ENCODE measurements at regions not wholly inside any gene's neighbourhood (a gene's known extent, or its start where the extent isn't known, plus 50 kb on each side); places are given as distances from the start of the nearest gene placed in this dataset.

DNA sequence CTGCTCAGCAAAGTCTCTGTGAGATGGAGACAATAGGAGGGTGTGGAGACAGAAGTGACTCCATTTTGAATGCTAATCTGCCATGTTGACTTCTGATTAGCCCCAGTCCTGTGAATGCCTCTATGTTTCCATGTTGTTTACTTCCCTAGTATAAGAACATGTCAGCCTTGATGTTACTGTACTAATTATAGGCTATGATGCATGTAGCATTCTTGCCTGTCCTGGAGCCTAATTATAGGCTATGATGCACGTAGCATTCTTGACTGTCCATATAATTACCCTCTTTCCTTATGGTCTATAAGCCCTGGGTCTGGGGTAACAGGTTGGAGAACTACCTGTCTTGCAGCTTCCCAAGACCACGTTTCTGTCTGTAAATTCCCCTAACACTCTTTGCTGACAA, 353.3 kb upstream of the CLINT1 start:
- no peak for DNase-seq (ENCODE audit: low read depth in 2 of 2)
- Histone ChIP-seq H3K9me3 (ENCODE audit: control insufficient read depth, insufficient read depth, low read depth, low read length) (no peaks in the 10 kb centered on the region), H4K20me1 (ENCODE audit: control insufficient read depth, extremely low read depth, insufficient read depth, low read length) (no peaks in the 10 kb centered on the region), H3K27ac (ENCODE audit: insufficient read depth, low read length) (no peak overlapping the region), H3K4me1 (ENCODE audit: control insufficient read depth, extremely low read depth, insufficient read depth, low read length) (no peaks in the 10 kb centered on the region), H3K4me3 (replicated peaks in 1 of 4; ENCODE audit: control extremely low read depth in 1 of 4, insufficient read depth in 1 of 4, low read depth in 3 of 4, low read length in 4 of 4) (no peak overlapping the region), H3K27me3 (ENCODE audit: control insufficient read depth, insufficient read depth, low read length) (no peaks in the 10 kb centered on the region), H3K9ac (ENCODE audit: insufficient read depth, low read length) (no peak overlapping the region), H3K36me3 (ENCODE audit: control insufficient read depth, insufficient read depth, low read length) (no peaks in the 10 kb centered on the region), H3K79me2 (ENCODE audit: control insufficient read depth, insufficient read depth, low read length) (no peaks in the 10 kb centered on the region), H2AFZ (ENCODE audit: low read length) (no peak overlapping the region), H3K4me2 (ENCODE audit: extremely low read depth, insufficient read depth, low read length) (no peak overlapping the region)
- TF ChIP-seq, protein P1, sequence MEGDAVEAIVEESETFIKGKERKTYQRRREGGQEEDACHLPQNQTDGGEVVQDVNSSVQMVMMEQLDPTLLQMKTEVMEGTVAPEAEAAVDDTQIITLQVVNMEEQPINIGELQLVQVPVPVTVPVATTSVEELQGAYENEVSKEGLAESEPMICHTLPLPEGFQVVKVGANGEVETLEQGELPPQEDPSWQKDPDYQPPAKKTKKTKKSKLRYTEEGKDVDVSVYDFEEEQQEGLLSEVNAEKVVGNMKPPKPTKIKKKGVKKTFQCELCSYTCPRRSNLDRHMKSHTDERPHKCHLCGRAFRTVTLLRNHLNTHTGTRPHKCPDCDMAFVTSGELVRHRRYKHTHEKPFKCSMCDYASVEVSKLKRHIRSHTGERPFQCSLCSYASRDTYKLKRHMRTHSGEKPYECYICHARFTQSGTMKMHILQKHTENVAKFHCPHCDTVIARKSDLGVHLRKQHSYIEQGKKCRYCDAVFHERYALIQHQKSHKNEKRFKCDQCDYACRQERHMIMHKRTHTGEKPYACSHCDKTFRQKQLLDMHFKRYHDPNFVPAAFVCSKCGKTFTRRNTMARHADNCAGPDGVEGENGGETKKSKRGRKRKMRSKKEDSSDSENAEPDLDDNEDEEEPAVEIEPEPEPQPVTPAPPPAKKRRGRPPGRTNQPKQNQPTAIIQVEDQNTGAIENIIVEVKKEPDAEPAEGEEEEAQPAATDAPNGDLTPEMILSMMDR (conservative IDR thresholded peaks at IDR 0.05 in 1 of 2, IDR thresholded peaks at IDR 0.05 in 1 of 2; ENCODE audit: low read depth in 1 of 2, low read length in 2 of 2) = no peak
- TF ChIP-seq EZH2 (IDR thresholded peaks at IDR 0.05; ENCODE audit: low read length, missing control alignments) = no peak

DNA sequence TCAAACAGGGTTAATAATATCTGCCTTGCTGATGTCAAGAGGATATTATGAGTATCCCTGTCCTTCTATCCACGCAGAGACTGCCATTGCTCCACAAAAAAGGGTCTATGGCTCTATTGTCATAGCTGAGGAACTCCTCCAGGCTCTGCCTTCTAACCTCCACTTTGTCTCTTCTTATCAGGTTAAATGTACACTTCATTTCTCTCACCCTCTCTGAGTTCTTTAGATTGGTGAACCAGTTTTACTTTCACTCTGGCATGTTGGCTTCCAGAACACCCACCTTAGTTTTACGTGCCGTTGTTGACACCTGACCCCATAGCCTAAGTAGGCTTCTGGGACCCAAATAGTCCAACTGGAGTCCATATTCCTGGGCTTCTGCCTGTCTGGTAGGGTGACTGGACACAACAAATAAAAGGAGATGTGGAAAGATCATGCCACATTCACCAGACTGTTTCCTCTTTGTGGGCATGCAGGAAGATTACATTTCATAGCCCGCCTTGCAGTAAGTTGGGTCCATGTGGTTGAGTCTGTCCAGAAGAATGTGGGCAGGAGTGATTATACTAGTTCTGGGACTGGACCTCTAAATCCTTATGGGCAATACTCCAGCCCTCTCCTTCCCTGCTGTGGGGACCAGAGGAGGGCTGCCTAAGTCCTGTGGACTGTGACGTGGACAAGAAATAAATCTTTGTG, 350.4 kb upstream of the CLINT1 start:
- H3K9me3 ChIP-seq (ENCODE audit: control insufficient read depth, insufficient read depth, low read depth, low read length) = no peaks in the 10 kb centered on the region
- no peaks in the 10 kb centered on the region for H3K36me3 ChIP-seq (ENCODE audit: control insufficient read depth, insufficient read depth, low read length)
- H3K4me3 ChIP-seq (replicated peaks in 1 of 4; ENCODE audit: control extremely low read depth in 1 of 4, insufficient read depth in 1 of 4, low read depth in 3 of 4, low read length in 4 of 4) = no peak overlapping the region
- DNase-seq (ENCODE audit: low read depth in 2 of 2) = no peak
- H4K20me1 ChIP-seq (ENCODE audit: control insufficient read depth, extremely low read depth, insufficient read depth, low read length) = no peaks in the 10 kb centered on the region
- H3K4me2 ChIP-seq (ENCODE audit: extremely low read depth, insufficient read depth, low read length) = no peak overlapping the region
- no peak overlapping the region for H2AFZ ChIP-seq (ENCODE audit: low read length)
- H3K27ac ChIP-seq (ENCODE audit: insufficient read depth, low read length) = no peak overlapping the region
- no peaks in the 10 kb centered on the region for H3K79me2 ChIP-seq (ENCODE audit: control insufficient read depth, insufficient read depth, low read length)
- TF ChIP-seq, protein P1 (conservative IDR thresholded peaks at IDR 0.05 in 1 of 2, IDR thresholded peaks at IDR 0.05 in 1 of 2; ENCODE audit: low read depth in 1 of 2, low read length in 2 of 2) = no peak
- no peak for TF ChIP-seq EZH2 (IDR thresholded peaks at IDR 0.05; ENCODE audit: low read length, missing control alignments)
- no peaks in the 10 kb centered on the region for H3K4me1 ChIP-seq (ENCODE audit: control insufficient read depth, extremely low read depth, insufficient read depth, low read length)
- no peaks in the 10 kb centered on the region for H3K27me3 ChIP-seq (ENCODE audit: control insufficient read depth, insufficient read depth, low read length)
- no peak overlapping the region for H3K9ac ChIP-seq (ENCODE audit: insufficient read depth, low read length)

DNA sequence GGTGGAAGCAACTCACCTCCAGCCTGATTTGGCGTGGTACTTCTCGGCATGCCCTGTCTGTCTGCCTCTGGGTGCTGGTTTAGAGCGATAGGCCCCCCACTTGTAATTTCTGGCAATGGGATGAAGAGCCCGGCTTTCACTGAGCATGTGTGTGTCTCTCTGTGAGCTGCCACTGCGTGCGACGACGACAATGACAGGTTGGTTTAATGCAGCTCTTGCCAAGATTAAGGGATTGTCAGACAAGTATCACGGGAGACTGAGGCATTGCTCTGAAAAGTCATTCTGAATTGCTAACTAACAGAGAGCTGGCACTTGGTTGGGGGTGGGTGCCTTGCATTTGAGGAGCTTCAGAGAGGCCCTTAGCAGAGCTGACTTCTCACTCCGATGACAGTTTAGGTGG, 348.8 kb upstream of the CLINT1 start:
- no peak for TF ChIP-seq EZH2 (IDR thresholded peaks at IDR 0.05; ENCODE audit: low read length, missing control alignments)
- TF ChIP-seq, protein P1 (conservative IDR thresholded peaks at IDR 0.05 in 1 of 2, IDR thresholded peaks at IDR 0.05 in 1 of 2; ENCODE audit: low read depth in 1 of 2, low read length in 2 of 2) = no peak
- DNase-seq (ENCODE audit: low read depth in 2 of 2) = no peak
- Histone ChIP-seq H2AFZ (ENCODE audit: low read length) (no peak overlapping the region), H4K20me1 (ENCODE audit: control insufficient read depth, extremely low read depth, insufficient read depth, low read length) (no peaks in the 10 kb centered on the region), H3K9me3 (ENCODE audit: control insufficient read depth, insufficient read depth, low read depth, low read length) (no peaks in the 10 kb centered on the region), H3K4me3 (replicated peaks in 1 of 4; ENCODE audit: control extremely low read depth in 1 of 4, insufficient read depth in 1 of 4, low read depth in 3 of 4, low read length in 4 of 4) (no peak overlapping the region), H3K4me1 (ENCODE audit: control insufficient read depth, extremely low read depth, insufficient read depth, low read length) (no peaks in the 10 kb centered on the region), H3K9ac (ENCODE audit: insufficient read depth, low read length) (no peak overlapping the region), H3K27ac (ENCODE audit: insufficient read depth, low read length) (no peak overlapping the region), H3K36me3 (ENCODE audit: control insufficient read depth, insufficient read depth, low read length) (no peaks in the 10 kb centered on the region), H3K79me2 (ENCODE audit: control insufficient read depth, insufficient read depth, low read length) (no peaks in the 10 kb centered on the region), H3K4me2 (ENCODE audit: extremely low read depth, insufficient read depth, low read length) (no peak overlapping the region), H3K27me3 (ENCODE audit: control insufficient read depth, insufficient read depth, low read length) (peaks cover 2% of the 10 kb centered on the region)
